HG03520 (cell line): ENCODE measurements at regions not wholly inside any gene's neighbourhood (a gene's known extent, or its start where the extent isn't known, plus 50 kb on each side); places are given as distances from the start of the nearest gene placed in this dataset.
A peak's percentile ranks its signal among the peaks of the same experiment; 100 is the strongest.

ENCODE experiments used
- ATAC-seq: cut with Tn5 transposase; IDR thresholded peaks from one replicate; pipeline ENCODE4 v1.9.1; 2021; ENCODE audit warnings: mild to moderate bottlenecking, moderate library complexity; ENCODE audit not compliant: unreplicated experiment

DNA sequence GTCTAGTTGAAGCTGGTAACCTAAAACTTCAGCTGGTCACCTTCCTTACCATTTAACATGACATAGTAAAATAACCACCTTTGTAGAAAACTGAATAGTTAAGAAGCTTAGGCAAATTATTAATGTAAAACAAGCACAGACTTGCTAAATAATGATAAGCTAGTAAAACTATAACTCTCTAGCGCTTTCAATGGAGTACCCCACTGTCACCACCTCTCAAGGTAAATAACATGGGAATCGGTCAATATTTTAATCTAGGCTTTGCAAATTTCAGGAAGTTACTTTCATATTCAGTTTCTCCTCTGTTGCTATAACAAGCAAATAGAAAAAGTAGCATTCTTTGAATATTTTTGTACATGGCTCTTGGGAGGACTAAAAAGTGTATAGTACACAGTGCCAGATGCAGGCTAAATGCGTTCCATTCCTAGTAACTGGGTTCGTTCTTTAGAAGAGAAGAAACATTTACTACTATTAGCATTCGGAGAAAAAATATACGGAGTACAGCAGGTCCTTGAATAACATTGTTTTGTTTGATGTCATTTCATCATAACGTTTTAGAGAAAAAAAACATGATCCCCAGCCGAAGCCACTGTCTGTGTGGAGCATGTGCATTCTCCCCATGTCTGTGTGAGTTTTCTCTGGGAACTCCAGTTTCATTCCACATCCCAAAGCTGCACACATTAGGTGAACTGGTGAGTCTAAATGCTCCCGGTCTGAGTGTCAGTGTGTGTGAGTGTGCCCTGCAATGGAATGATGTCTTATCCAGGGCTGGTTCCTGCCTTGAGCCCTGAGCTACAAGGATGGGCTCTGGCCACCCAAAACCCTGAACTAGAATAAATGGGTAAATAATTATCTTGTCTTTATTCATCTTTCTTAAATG is 52.5 kb downstream of the EPRS1 start:
- no peak for ATAC-seq

DNA sequence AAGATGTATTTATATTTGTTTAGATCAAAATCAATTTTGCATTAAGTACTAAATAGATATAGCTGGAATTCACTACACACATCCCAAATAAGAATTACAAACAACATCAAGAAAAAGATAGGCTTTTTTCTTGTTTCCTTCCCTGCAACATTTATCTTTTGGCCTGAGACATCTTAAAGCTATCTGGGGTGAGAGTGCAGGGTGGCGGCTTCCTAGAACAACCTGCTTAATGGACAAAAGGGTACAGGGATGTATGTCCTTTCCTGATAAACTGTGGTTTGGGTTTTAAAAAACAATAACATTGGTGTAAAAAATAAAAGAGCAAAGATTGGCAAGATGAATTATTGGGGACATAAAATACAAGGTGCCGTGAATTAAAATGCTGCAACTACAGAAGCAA is 54.4 kb downstream of the EPRS1 start:
- no peak for ATAC-seq

DNA sequence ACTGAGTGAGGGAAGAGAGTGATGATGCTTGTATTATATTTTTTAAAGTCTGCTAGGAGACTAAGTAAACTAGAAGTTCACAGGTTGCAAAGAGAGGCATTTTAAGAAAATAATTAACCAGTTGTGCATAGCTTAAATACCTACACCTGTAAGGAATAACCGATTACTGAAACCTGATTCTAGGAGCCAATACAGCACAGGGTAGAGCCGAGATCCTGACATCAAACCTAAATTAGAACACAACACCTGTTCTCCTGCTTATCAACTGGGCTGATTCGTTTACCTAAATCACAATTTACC is 54.8 kb downstream of the EPRS1 start:
- ATAC-seq = no peak

GRCh38 chr1:219990782-219991510 is 55.4 kb downstream of the EPRS1 start:
- ATAC-seq = no peak

GRCh38 chr1:219989766-219990165 is 56.5 kb downstream of the EPRS1 start:
- no peak for ATAC-seq

GRCh38 chr1:219988818-219989217 is 57.5 kb downstream of the EPRS1 start:
- no peak for ATAC-seq

DNA sequence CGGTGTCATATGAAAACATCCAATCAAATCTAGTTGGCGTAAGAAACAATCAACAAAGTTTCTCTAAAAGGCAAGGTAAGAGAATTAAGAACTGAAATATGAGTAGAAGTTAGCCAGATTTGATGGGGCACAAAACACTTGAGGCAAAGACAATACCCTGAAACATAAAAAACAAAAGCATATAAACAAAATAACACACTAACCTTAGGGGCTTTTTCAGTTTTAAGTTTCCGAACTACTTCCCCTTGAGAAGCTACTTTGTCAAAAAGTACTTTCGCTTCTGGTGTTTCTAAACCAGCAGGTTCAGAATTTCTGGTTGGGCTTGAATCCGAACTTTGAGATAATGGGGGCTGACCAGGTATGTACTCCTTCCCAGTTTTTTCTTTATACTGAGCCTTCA is 57.9 kb downstream of the EPRS1 start:
- peak; percentile 82 for ATAC-seq

GRCh38 chr1:219987325-219987724 is 59.0 kb upstream of the SLC30A10 start:
- ATAC-seq = no peak

- ATAC-seq = no peak
Observed at GRCh38 chr1:219985169-219985568, 56.8 kb upstream of the SLC30A10 start.
